H9 (cell line): ENCODE measurements at regions not wholly inside any gene's neighbourhood (a gene's known extent, or its start where the extent isn't known, plus 50 kb on each side); places are given as distances from the start of the nearest gene placed in this dataset.

ENCODE experiments used
- DNase-seq: peaks from one replicate; pipeline ENCODE4 v3.0.0-alpha.2; 2017
- H2AFZ ChIP-seq: one replicate; pipeline ENCODE4 v1.6.1; 2013; ENCODE audit warnings: mild to moderate bottlenecking, low read length, control low read depth, moderate library complexity
- H2AK5ac ChIP-seq: 2 replicates; pipeline ENCODE4 v1.6.1; 2013; ENCODE audit warnings: low read length, control low read depth, mixed read lengths; ENCODE audit not compliant: insufficient read length
- H2BK120ac ChIP-seq: one replicate; pipeline ENCODE4 v1.6.1; 2013; ENCODE audit warnings: low read depth, mild to moderate bottlenecking, low read length, control low read depth, inconsistent platforms; ENCODE audit not compliant: poor library complexity, severe bottlenecking
- H2BK12ac ChIP-seq: 2 replicates; pipeline ENCODE4 v1.6.1; 2013; ENCODE audit warnings: low read length, control low read depth, mixed read lengths, low read depth; ENCODE audit not compliant: insufficient read length
- H2BK15ac ChIP-seq: 2 replicates; pipeline ENCODE4 v1.6.1; 2013; ENCODE audit warnings: low read depth, low read length, control low read depth
- H2BK20ac ChIP-seq: one replicate; pipeline ENCODE4 v1.6.1; 2013; ENCODE audit warnings: low read depth, mild to moderate bottlenecking, low read length, control low read depth, inconsistent platforms; ENCODE audit not compliant: poor library complexity, severe bottlenecking
- H2BK5ac ChIP-seq: 2 replicates; pipeline ENCODE4 v1.6.1; 2013; ENCODE audit warnings: low read length, control low read depth, mixed read lengths; ENCODE audit not compliant: insufficient read length
- H3K14ac ChIP-seq: 2 replicates; pipeline ENCODE4 v1.6.1; 2013; ENCODE audit warnings: low read length, control low read depth; ENCODE audit not compliant: insufficient read depth
- H3K18ac ChIP-seq: 2 replicates; pipeline ENCODE4 v1.6.1; 2013; ENCODE audit warnings: low read depth, mild to moderate bottlenecking, mixed read lengths, low read length, control low read depth; ENCODE audit not compliant: insufficient read length
- H3K23ac ChIP-seq: 2 replicates; pipeline ENCODE4 v1.6.1; 2013; ENCODE audit warnings: low read length, control low read depth, mixed read lengths, low read depth; ENCODE audit not compliant: insufficient read length
- H3K23me2 ChIP-seq: 2 replicates; pipeline ENCODE4 v1.6.1; 2013; ENCODE audit warnings: low read depth, mild to moderate bottlenecking, mixed read lengths, low read length, control low read depth; ENCODE audit not compliant: insufficient read length, poor library complexity, severe bottlenecking
- H3K27ac ChIP-seq: 2 replicates; pipeline ENCODE4 v1.5.1; 2013; ENCODE audit warnings: low read length, control low read depth, mixed read lengths, low read depth; ENCODE audit not compliant: insufficient read length
- H3K27me3 ChIP-seq: 2 replicates; pipeline ENCODE4 v1.6.1; 2013; ENCODE audit warnings: low read length, control low read depth, inconsistent platforms; ENCODE audit not compliant: insufficient read depth
- H3K4ac ChIP-seq: 2 replicates; pipeline ENCODE4 v1.6.1; 2013; ENCODE audit warnings: low read depth, mild to moderate bottlenecking, control low read depth, inconsistent platforms, low read length, moderate library complexity
- H3K4me1 ChIP-seq: 2 replicates; pipeline ENCODE4 v1.6.1; 2013; ENCODE audit warnings: low read length, control low read depth, inconsistent platforms; ENCODE audit not compliant: insufficient read depth
- H3K4me2 ChIP-seq: 2 replicates; pipeline ENCODE4 v1.6.1; 2013; ENCODE audit warnings: low read length, control low read depth, mixed read lengths; ENCODE audit not compliant: insufficient read length, insufficient read depth
- H3K56ac ChIP-seq: 2 replicates; pipeline ENCODE4 v1.6.1; 2013; ENCODE audit warnings: low read depth, mild to moderate bottlenecking, mixed read lengths, low read length, control low read depth; ENCODE audit not compliant: insufficient read length
- H3K79me1 ChIP-seq: 2 replicates; pipeline ENCODE4 v1.6.1; 2013; ENCODE audit warnings: low read depth, mild to moderate bottlenecking, moderate library complexity, low read length, control low read depth, inconsistent platforms; ENCODE audit not compliant: insufficient read depth, poor library complexity, severe bottlenecking
- H3K79me2 ChIP-seq: 2 replicates; pipeline ENCODE4 v1.6.1; 2013; ENCODE audit warnings: low read length, control low read depth, inconsistent platforms; ENCODE audit not compliant: insufficient read depth
- H3K9ac ChIP-seq: 2 replicates; pipeline ENCODE4 v1.6.1; 2013; ENCODE audit warnings: low read length, control low read depth, mixed read lengths; ENCODE audit not compliant: insufficient read length; ENCODE audit errors: extremely low read depth
- H3K9me3 ChIP-seq: one replicate; pipeline ENCODE4 v1.6.1; 2013; ENCODE audit warnings: low read depth, low read length, inconsistent platforms; ENCODE audit not compliant: control insufficient read depth
- H3T11ph ChIP-seq: one replicate; pipeline ENCODE4 v1.6.1; 2013; ENCODE audit warnings: mild to moderate bottlenecking, low read length, control low read depth, inconsistent platforms
- H4K20me1 ChIP-seq: one replicate; pipeline ENCODE4 v1.6.1; 2013; ENCODE audit not compliant: control insufficient read depth, insufficient read length, insufficient read depth
- H4K5ac ChIP-seq: 2 replicates; pipeline ENCODE4 v1.6.1; 2013; ENCODE audit warnings: low read depth, mild to moderate bottlenecking, mixed read lengths, low read length, control low read depth; ENCODE audit not compliant: insufficient read length
- H4K8ac ChIP-seq: replicated peaks from 2 replicates; pipeline ENCODE4 v1.6.1; 2013; ENCODE audit warnings: low read length, control low read depth, mixed read lengths, low read depth; ENCODE audit not compliant: insufficient read length
- H4K91ac ChIP-seq: 2 replicates; pipeline ENCODE4 v1.6.1; 2013; ENCODE audit warnings: low read depth, mild to moderate bottlenecking, moderate library complexity, mixed read lengths, low read length, control low read depth; ENCODE audit not compliant: insufficient read length
- H3K27ac Mint-ChIP-seq, 3 experiments: 2 replicates in 2 of 3; 3 replicates in 1 of 3; pipeline ENCODE4 v1.8.0; 2020 to 2021; ENCODE audit warnings: mixed read lengths in 3 of 3, mild to moderate bottlenecking in 1 of 3, moderate library complexity in 1 of 3
- H3K27me3 Mint-ChIP-seq: 2 replicates; pipeline ENCODE4 v1.8.0; 2021; ENCODE audit warnings: low read depth, mild to moderate bottlenecking, moderate library complexity, mixed read lengths
- H3K36me3 Mint-ChIP-seq, 3 experiments: 2 replicates in 2 of 3; 3 replicates in 1 of 3; pipeline ENCODE4 v1.8.0; 2020 to 2021; ENCODE audit warnings: low read depth in 3 of 3, mixed read lengths in 3 of 3; ENCODE audit not compliant: insufficient read depth in 1 of 3
- H3K4me1 Mint-ChIP-seq, 2 experiments: 2 replicates each; pipeline ENCODE4 v1.8.0; 2020; ENCODE audit warnings: mixed read lengths in 2 of 2
- H3K4me3 Mint-ChIP-seq, 2 experiments: 2 replicates in 1 of 2; 3 replicates in 1 of 2; pipeline ENCODE4 v1.8.0; 2020 to 2021; ENCODE audit warnings: mild to moderate bottlenecking in 2 of 2, mixed read lengths in 2 of 2, moderate library complexity in 1 of 2
- H3K9me3 Mint-ChIP-seq, 2 experiments: 2 replicates in 1 of 2; 3 replicates in 1 of 2; pipeline ENCODE4 v1.8.0; 2020; ENCODE audit warnings: mild to moderate bottlenecking in 2 of 2, mixed read lengths in 2 of 2, moderate library complexity in 1 of 2
- whole genome bisulfite sequencing: extraction: QIAGEN DNeasy Blood & Tissue Kit; methylation state at CpG from one replicate; pipeline ENCODE4 v1.1.7; 2013; ENCODE audit warnings: missing lambda C conversion rate, low lambda C conversion rate, mixed read lengths; ENCODE audit not compliant: insufficient read length; ENCODE audit errors: extremely low coverage; 5-methylcytosine and 5-hydroxymethylcytosine counted together
- TF ChIP-seq, protein P1 (sequence below): fragments of 200-600 bp; sonication (generic); conservative IDR thresholded peaks from 3 replicates; pipeline ENCODE4 v1.8.0; 2021; ENCODE audit warnings: antibody characterized with exemption, mild to moderate bottlenecking

DNA sequence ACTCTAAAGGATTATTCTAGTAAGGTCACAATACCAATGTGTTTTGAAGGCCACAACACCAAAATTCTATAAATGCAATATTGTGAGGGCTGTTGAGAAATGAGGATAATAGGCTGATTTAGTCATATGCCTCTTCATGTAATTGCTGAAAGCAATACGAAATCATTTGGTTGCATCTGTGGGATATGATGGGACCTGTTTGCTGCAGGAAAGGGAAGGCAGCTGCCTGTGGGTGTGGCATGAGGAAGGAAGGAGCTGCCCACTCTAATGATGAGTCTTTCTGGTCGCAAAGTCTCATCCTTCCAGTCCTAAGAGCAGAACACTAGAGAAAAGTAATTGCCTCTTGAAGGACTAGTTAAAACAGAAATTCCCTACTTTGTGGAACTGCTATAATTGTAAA is 245.3 kb upstream of the ZPLD1 start:
- DNase-seq: no peak
- no peak overlapping the region for H2BK5ac ChIP-seq
- no peak overlapping the region for H2BK15ac ChIP-seq
- H3K4me3 Mint-ChIP-seq: no peak overlapping the region
- H3K4me1 Mint-ChIP-seq: peaks cover 3 to 8% of the 10 kb centered on the region in 2 experiments; a peak in 1 of 4 replicates
- H2BK20ac ChIP-seq: no peak overlapping the region
- H2AFZ ChIP-seq: no peak overlapping the region
- TF ChIP-seq, protein P1, sequence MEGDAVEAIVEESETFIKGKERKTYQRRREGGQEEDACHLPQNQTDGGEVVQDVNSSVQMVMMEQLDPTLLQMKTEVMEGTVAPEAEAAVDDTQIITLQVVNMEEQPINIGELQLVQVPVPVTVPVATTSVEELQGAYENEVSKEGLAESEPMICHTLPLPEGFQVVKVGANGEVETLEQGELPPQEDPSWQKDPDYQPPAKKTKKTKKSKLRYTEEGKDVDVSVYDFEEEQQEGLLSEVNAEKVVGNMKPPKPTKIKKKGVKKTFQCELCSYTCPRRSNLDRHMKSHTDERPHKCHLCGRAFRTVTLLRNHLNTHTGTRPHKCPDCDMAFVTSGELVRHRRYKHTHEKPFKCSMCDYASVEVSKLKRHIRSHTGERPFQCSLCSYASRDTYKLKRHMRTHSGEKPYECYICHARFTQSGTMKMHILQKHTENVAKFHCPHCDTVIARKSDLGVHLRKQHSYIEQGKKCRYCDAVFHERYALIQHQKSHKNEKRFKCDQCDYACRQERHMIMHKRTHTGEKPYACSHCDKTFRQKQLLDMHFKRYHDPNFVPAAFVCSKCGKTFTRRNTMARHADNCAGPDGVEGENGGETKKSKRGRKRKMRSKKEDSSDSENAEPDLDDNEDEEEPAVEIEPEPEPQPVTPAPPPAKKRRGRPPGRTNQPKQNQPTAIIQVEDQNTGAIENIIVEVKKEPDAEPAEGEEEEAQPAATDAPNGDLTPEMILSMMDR: no peak
- H3T11ph ChIP-seq: no peak overlapping the region
- H3K9me3 Mint-ChIP-seq: peaks cover 0 to 2% of the 10 kb centered on the region in 2 experiments; a peak in 1 of 5 replicates
- no CpG with 5 or more reads among the region's 2 CpGs for WGBS
- no peaks in the 10 kb centered on the region for H3K4me1 ChIP-seq
- no peak overlapping the region for H2AK5ac ChIP-seq
- no peaks in the 10 kb centered on the region for H3K27me3 Mint-ChIP-seq
- no peak overlapping the region for H3K56ac ChIP-seq
- H3K9me3 ChIP-seq: no peaks in the 10 kb centered on the region
- H2BK12ac ChIP-seq: no peak overlapping the region
- H3K79me1 ChIP-seq: no peaks in the 10 kb centered on the region
- no peak overlapping the region for H3K27ac ChIP-seq
- H3K9ac ChIP-seq: no peak overlapping the region
- H3K23ac ChIP-seq: no peak overlapping the region
- no peaks in the 10 kb centered on the region for H4K20me1 ChIP-seq
- H3K18ac ChIP-seq: no peak overlapping the region
- H4K8ac ChIP-seq: no peak overlapping the region
- H3K27me3 ChIP-seq: no peaks in the 10 kb centered on the region
- no peak overlapping the region for H4K91ac ChIP-seq
- no peaks in the 10 kb centered on the region for H3K79me2 ChIP-seq
- H3K14ac ChIP-seq: no peak overlapping the region
- no peaks in the 10 kb centered on the region for H3K23me2 ChIP-seq
- no peak overlapping the region for H3K27ac Mint-ChIP-seq
- H4K5ac ChIP-seq: no peak overlapping the region
- no peak overlapping the region for H2BK120ac ChIP-seq
- H3K4me2 ChIP-seq: no peak overlapping the region
- no peaks in the 10 kb centered on the region for H3K36me3 Mint-ChIP-seq
- no peak overlapping the region for H3K4ac ChIP-seq
